GM18498 (cell line): ENCODE measurements at regions not wholly inside any gene's neighbourhood (a gene's known extent, or its start where the extent isn't known, plus 50 kb on each side); places are given as distances from the start of the nearest gene placed in this dataset.

Source experiments
- ATAC-seq: cut with Tn5 transposase; IDR thresholded peaks from one replicate; pipeline ENCODE4 v1.9.1; 2021; ENCODE audit warnings: mild to moderate bottlenecking, moderate library complexity; ENCODE audit not compliant: unreplicated experiment

GRCh38 chr2:235295831-235296230, 198.0 kb upstream of the AGAP1 start:
- no peak for ATAC-seq

GRCh38 chr2:235300368-235301201, 193.3 kb upstream of the AGAP1 start:
- ATAC-seq, result no peak

GRCh38 chr2:235301202-235302076, 192.4 kb upstream of the AGAP1 start:
- ATAC-seq, result no peak

GRCh38 chr2:235302263-235302662, 191.6 kb upstream of the AGAP1 start:
- no peak for ATAC-seq

GRCh38 chr2:235303499-235304291, 190.1 kb upstream of the AGAP1 start:
- no peak for ATAC-seq

- no peak for ATAC-seq
These were observed 188.2 kb upstream of the AGAP1 start for GRCh38 chr2:235305678-235306077.

GRCh38 chr2:235311044-235311443, 182.8 kb upstream of the AGAP1 start:
- no peak for ATAC-seq

- no peak for ATAC-seq
These were observed 181.3 kb upstream of the AGAP1 start for GRCh38 chr2:235312571-235312970.

GRCh38 chr2:235314371-235314930, 179.4 kb upstream of the AGAP1 start:
- ATAC-seq, result no peak

GRCh38 chr2:235319095-235319494, 174.7 kb upstream of the AGAP1 start:
- ATAC-seq, result no peak

- ATAC-seq, result no peak
These were observed 173.5 kb upstream of the AGAP1 start for GRCh38 chr2:235320326-235320725.

GRCh38 chr2:235324324-235324723, 169.5 kb upstream of the AGAP1 start:
- ATAC-seq, result no peak

- ATAC-seq, result no peak
These were observed 168.7 kb upstream of the AGAP1 start for GRCh38 chr2:235325151-235325550.

GRCh38 chr2:235328991-235329390, 164.9 kb upstream of the AGAP1 start:
- ATAC-seq, result no peak

- no peak for ATAC-seq
These were observed 162.9 kb upstream of the AGAP1 start for GRCh38 chr2:235330775-235331451.

GRCh38 chr2:235332240-235332890, 161.5 kb upstream of the AGAP1 start:
- no peak for ATAC-seq

- ATAC-seq, result no peak
These were observed 160.8 kb upstream of the AGAP1 start for GRCh38 chr2:235333076-235333475.

- no peak for ATAC-seq
These were observed 159.7 kb upstream of the AGAP1 start for GRCh38 chr2:235334179-235334578.

- ATAC-seq, result no peak
These were observed 150.6 kb upstream of the AGAP1 start for GRCh38 chr2:235343156-235343774.
